CMK (cell line): ENCODE measurements at regions not wholly inside any gene's neighbourhood (a gene's known extent, or its start where the extent isn't known, plus 50 kb on each side); places are given as distances from the start of the nearest gene placed in this dataset.
"Not testable (repeated sequence)": the region's sequence is repeated elsewhere in the genome, so short reads cannot be mapped to it uniquely, and the experiment has no call there.

Source experiments
- DNase-seq: peaks from one replicate; pipeline ENCODE4 v3.0.0-alpha.2; 2010; ENCODE audit warnings: low read depth

- DNase-seq, result no peak
Measured at GRCh38 chr10:113470372-113471240, 82.2 kb upstream of the HABP2 start.

GRCh38 chr10:113471241-113471996 is 81.4 kb upstream of the HABP2 start:
- no peak for DNase-seq

DNA sequence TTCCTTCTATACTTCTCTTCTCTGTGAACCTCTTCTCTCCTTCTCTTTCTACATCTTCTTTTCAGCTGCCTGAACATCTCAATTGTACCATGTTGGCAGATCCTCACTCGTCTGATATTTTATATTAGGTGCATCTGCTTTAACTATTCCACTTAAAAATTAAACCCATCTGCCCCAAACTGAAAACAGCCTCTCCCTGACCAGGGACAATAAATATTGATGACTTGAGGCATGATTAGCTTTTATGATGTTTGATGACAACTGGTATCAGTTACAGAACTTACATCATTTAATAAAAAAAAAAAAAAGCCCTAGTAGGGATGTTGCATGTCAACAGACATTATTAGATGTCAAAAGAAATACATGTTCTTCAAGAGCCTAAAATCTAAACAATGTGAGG is 79.8 kb upstream of the HABP2 start:
- no peak for DNase-seq

- DNase-seq, result no peak
Measured at GRCh38 chr10:113473851-113474250, 79.0 kb upstream of the HABP2 start.

- no peak for DNase-seq
Measured at GRCh38 chr10:113474752-113475151, 78.1 kb upstream of the HABP2 start.

DNA sequence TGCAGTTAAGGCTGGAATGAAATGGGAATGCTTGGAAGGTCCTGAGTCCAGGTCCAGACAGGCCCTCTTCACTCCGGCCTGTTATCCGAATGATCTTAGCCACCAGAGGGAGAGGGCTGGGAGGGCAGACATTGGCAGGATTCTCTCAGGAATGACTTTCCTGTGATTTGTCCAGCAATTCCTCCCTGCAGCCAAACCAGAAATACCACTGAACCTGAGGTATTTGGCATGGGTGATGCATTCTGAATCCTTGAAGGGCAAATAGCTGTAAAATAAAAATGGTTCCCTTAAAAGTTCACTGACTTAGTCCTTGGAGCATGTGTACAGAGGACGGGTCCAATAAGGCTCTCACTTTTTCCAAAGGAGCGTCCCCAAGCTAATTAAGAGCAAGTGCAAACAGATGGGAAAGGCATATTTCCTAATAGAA is 77.5 kb upstream of the HABP2 start:
- no peak for DNase-seq

GRCh38 chr10:113476191-113476590 is 76.7 kb upstream of the HABP2 start:
- no peak for DNase-seq

GRCh38 chr10:113476673-113477072 is 76.2 kb upstream of the HABP2 start:
- DNase-seq, result no peak

GRCh38 chr10:113477451-113477850 is 75.4 kb upstream of the HABP2 start:
- no peak for DNase-seq

DNA sequence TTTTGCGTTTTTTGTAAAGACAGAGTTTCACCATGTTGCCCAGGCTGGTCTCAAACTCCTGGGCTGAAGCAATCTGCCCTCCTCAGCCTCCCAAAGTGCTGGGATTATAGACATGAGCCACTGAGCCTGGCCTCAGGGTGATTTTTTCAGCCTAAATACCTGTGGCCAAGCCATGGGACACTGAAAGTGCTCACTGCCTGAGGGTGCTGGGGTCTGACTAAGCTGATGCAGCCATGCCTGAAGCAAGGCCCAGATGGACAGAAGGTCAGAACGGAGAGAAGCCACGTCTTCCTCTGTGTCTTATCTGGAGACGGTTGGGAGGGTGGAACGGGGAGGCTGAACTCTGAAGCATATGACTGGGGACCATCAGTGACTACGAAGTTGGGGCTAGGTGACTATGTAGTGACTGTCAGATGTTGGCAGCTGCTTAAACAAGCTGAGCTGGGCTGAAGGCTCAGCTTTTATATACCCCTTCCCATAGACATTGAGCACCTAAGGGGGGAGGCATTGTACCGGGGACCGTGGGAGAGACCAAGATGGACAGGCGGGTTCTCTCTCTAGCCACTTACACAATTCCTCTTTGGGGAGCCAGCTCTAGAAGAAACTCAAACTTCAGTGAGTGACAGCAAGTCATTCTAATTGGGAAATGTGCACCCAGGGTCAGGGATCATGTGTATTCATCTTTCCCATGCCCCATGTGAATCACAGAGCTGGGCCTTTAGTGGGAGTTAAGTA is 73.3 kb upstream of the HABP2 start:
- DNase-seq, result no peak

DNA sequence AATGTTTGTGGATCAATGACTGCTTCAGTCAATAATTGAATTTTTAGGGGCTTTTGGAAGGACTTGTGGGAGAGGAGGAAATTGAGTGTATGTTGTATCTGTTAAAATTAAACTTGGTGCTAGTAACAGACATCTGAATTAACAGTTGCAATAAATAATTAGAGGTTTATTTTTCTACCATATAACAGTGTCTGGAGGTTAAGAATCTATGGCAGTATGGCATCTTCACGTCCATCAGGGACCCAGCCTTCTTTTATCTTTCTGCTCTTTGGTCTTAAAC is 72.8 kb upstream of the HABP2 start:
- no peak for DNase-seq

DNA sequence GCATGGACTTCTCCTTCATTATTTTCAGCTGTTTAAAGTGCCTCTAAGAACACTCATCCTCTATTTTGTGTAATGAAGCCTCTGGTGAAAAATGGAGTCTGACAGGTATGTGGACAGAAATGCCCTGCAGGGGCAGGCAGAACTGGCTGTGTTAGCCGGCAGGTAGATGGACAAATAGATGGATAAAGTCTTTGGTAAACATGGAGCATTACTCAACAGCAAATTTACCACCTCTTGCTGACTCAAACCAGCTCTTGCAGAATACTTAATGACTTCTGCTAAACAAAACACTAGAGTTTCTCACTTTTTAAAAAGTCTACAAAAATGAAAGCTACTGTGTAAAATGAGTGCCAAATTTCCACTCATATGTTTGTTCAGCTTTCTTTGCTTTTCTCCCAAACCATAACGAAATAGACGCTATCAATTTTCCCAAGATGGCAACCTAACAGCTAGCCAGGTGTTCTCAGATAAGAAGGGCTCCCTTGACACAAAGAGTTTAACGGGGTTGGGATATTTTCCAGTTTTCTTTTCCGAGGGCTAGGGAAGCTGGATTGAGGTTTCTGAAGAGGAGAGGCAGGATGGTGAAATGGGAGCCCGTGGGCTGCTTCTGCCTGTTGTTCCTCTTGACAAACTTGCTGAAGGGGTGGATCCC is 71.9 kb upstream of the HABP2 start:
- no peak for DNase-seq

DNA sequence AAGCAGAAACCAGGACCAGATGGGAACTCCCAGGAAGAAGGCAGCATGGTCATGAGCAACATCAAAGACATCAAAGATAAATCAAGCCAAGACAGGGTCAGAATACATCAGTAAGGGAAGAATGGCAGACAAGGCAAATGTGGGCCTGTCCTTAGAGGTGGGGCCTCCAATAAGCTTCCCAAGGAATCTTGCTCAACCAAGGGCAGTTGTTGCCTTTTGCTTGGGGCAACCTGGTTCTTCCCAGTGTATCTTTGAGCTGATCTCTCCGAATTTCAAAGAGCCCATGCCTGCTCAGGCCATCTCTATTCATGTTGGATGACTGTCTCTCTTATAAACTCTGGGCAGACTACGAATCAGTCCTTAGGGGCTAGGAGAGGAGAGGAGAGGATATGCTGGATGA is 68.4 kb upstream of the HABP2 start:
- DNase-seq, result no peak

- no peak for DNase-seq
Measured at GRCh38 chr10:113485736-113486135, 67.1 kb upstream of the HABP2 start.

GRCh38 chr10:113486531-113486930 is 66.3 kb upstream of the HABP2 start:
- DNase-seq, result no peak

DNA sequence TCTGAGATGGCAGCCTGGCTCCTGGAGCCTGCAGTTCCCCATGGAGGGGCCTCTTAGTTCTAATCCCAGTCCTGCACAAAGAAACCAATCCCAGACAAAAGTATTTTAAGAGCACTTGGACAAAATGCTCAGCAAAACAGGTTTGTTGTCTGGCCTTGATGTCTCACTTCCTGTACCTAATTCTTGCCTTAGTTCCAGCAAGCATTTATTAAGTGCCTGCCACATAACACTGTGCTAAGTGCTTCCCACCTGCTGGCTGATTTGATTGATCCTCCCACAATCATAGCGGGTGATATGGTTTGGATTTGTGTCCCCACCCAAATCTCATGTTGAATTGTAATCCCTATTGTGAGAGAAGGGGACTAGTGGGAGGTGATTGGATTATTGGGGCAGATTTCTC is 65.7 kb upstream of the HABP2 start:
- DNase-seq, result no peak

DNA sequence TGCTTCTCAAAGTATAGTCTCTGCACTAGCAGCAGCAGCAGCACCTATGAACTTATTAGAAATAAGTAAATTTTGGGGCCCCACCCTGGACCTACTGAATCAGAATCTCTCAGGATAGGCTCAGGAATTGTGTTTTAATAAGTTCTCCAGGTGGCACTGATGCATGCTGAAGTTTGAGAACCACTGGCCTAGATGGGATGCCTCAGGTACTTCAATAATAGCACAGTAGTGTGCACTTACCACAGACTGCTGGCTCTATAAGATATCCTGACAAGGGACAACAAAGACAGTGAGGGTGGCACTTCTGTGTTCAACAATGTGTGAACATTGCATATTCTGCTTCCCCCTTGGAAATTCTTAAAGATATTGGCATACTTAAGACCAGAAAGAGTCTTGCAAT is 64.7 kb upstream of the HABP2 start:
- no peak for DNase-seq

- DNase-seq, result not testable (repeated sequence)
Measured at GRCh38 chr10:113489522-113489921, 63.3 kb upstream of the HABP2 start.

GRCh38 chr10:113491967-113492565 is 60.8 kb upstream of the HABP2 start:
- DNase-seq, result no peak

- DNase-seq, result no peak
Measured at GRCh38 chr10:113493195-113493594, 59.7 kb upstream of the HABP2 start.

GRCh38 chr10:113493882-113494301 is 59.0 kb upstream of the HABP2 start:
- DNase-seq, result no peak

GRCh38 chr10:113494761-113495160 is 58.1 kb upstream of the HABP2 start:
- no peak for DNase-seq
